Activated CD8-positive, alpha-beta T cell treated with anti-CD3 and anti-CD28 coated beads for 36 hours (primary cell): ENCODE measurements at regions not wholly inside any gene's neighbourhood (a gene's known extent, or its start where the extent isn't known, plus 50 kb on each side); places are given as distances from the start of the nearest gene placed in this dataset.

Experiments used
- ATAC-seq: fragments of 200-7000 bp; cut with Tn5 transposase; one replicate; pipeline ENCODE4 v1.10.0; 2021; ENCODE audit warnings: mild to moderate bottlenecking, moderate library complexity
- CTCF ChIA-PET: fragments of 350-600 bp; sonication (Branson Sonifier 250); formaldehyde crosslinking; loops from one replicate; lab custom pipeline; 2021; ENCODE audit warnings: antibody characterized with exemption; lab: Charles Lee
- POLR2A ChIA-PET: fragments of 350-600 bp; sonication (Branson Sonifier 250); formaldehyde crosslinking; loops from one replicate; lab custom pipeline; 2021; ENCODE audit warnings: antibody characterized with exemption; lab: Charles Lee
- DNase-seq: peaks from one replicate; pipeline ENCODE4 v3.0.0-alpha.2; 2020
- H3K27ac Mint-ChIP-seq: one replicate; pipeline ENCODE4 v1.8.0; 2021; ENCODE audit warnings: mild to moderate bottlenecking, mixed read lengths
- H3K27me3 Mint-ChIP-seq: one replicate; pipeline ENCODE4 v1.8.0; 2021; ENCODE audit warnings: mixed read lengths
- H3K36me3 Mint-ChIP-seq: one replicate; pipeline ENCODE4 v1.8.0; 2021; ENCODE audit warnings: low read depth, mixed read lengths
- H3K4me1 Mint-ChIP-seq: one replicate; pipeline ENCODE4 v1.8.0; 2021; ENCODE audit warnings: low read depth, mixed read lengths
- H3K4me3 Mint-ChIP-seq: one replicate; pipeline ENCODE4 v1.8.0; 2021; ENCODE audit warnings: mild to moderate bottlenecking, moderate library complexity, mixed read lengths
- H3K9me3 Mint-ChIP-seq: one replicate; pipeline ENCODE4 v1.8.0; 2021; ENCODE audit warnings: mixed read lengths
- intact Hi-C: fragments of 100-400 bp; cut with micrococcal nuclease; formaldehyde crosslinking; loops from one replicate; pipeline ENCODE4 v1.10.0; 2022
- TF ChIP-seq, protein P1 (sequence below): fragments of 200-600 bp; IDR thresholded peaks from one replicate; pipeline ENCODE4 v1.8.0; 2022; ENCODE audit warnings: antibody characterized with exemption, mild to moderate bottlenecking

DNA sequence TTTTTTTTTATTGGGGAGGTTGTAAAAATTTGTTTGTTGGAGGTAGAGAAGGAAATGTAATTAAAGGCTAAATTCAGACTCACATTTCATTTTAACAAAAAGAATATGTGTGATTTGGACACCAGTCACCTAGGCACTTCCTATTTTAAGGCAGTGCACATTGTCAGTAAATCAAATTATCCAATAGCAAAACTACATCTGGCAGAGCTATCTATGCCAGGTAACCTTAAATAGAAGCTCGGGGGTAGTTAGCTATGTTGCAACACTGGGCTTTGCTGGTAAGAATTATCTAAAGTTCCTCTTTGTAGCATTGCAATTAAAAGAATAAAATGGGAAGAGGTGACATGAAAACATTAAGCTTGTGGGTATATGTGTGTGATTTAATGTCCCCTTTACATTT lies 1064.4 kb upstream of the ZEB2 start:
- no peak overlapping the region for H3K4me3 Mint-ChIP-seq
- TF ChIP-seq, protein P1, sequence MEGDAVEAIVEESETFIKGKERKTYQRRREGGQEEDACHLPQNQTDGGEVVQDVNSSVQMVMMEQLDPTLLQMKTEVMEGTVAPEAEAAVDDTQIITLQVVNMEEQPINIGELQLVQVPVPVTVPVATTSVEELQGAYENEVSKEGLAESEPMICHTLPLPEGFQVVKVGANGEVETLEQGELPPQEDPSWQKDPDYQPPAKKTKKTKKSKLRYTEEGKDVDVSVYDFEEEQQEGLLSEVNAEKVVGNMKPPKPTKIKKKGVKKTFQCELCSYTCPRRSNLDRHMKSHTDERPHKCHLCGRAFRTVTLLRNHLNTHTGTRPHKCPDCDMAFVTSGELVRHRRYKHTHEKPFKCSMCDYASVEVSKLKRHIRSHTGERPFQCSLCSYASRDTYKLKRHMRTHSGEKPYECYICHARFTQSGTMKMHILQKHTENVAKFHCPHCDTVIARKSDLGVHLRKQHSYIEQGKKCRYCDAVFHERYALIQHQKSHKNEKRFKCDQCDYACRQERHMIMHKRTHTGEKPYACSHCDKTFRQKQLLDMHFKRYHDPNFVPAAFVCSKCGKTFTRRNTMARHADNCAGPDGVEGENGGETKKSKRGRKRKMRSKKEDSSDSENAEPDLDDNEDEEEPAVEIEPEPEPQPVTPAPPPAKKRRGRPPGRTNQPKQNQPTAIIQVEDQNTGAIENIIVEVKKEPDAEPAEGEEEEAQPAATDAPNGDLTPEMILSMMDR: no peak
- ChIA-PET CTCF (no interaction called here), POLR2A (interaction anchor here (0.6 kb wide), 1 partner anchor 211 kb away, joined by 3 read pairs; no protein-coding TSS in a partner anchor)
- no peaks in the 10 kb centered on the region for H3K27me3 Mint-ChIP-seq
- H3K9me3 Mint-ChIP-seq: no peaks in the 10 kb centered on the region
- no peaks in the 10 kb centered on the region for H3K4me1 Mint-ChIP-seq
- H3K27ac Mint-ChIP-seq: no peak overlapping the region
- no peak for DNase-seq
- H3K36me3 Mint-ChIP-seq: no peaks in the 10 kb centered on the region
- intact Hi-C loops: no loop called here
- ATAC-seq: no peak

DNA sequence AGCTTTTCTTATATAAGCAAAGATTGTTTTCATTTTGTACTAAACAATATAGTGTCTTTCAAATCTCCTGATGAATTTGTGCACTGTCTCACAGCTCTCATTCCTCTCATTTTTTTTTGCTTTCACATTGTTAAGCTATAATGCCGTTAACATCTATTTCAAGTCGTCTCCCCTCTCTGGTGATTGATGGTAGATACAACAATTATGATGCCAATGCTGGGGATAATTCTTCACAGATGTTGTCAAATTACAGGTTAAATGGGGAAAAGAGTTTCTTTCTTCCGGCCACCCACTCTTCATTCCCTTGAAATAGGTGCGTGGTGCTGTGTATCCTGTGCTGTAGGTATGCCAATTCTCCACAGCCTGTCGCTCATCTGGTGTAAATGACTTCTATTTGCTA lies 1053.7 kb upstream of the ZEB2 start:
- H3K9me3 Mint-ChIP-seq: no peaks in the 10 kb centered on the region
- ChIA-PET CTCF (no interaction called here), POLR2A (no interaction called here)
- TF ChIP-seq, protein P1: no peak
- H3K36me3 Mint-ChIP-seq: no peaks in the 10 kb centered on the region
- intact Hi-C loops: no loop called here
- H3K4me3 Mint-ChIP-seq: no peak overlapping the region
- no peaks in the 10 kb centered on the region for H3K4me1 Mint-ChIP-seq
- no peak overlapping the region for H3K27ac Mint-ChIP-seq
- DNase-seq (no peak), ATAC-seq (no peak)
- no peaks in the 10 kb centered on the region for H3K27me3 Mint-ChIP-seq

GRCh38 chr2:145572238-145572637 lies 1052.3 kb upstream of the ZEB2 start:
- ATAC-seq (no peak), DNase-seq (no peak)
- ChIA-PET POLR2A (no interaction called here), CTCF (no interaction called here)
- TF ChIP-seq, protein P1: no peak
- Mint-ChIP-seq H3K4me3 (no peak overlapping the region), H3K9me3 (no peaks in the 10 kb centered on the region), H3K36me3 (no peaks in the 10 kb centered on the region), H3K4me1 (no peaks in the 10 kb centered on the region), H3K27me3 (no peaks in the 10 kb centered on the region), H3K27ac (no peak overlapping the region)
- intact Hi-C loops: no loop called here

DNA sequence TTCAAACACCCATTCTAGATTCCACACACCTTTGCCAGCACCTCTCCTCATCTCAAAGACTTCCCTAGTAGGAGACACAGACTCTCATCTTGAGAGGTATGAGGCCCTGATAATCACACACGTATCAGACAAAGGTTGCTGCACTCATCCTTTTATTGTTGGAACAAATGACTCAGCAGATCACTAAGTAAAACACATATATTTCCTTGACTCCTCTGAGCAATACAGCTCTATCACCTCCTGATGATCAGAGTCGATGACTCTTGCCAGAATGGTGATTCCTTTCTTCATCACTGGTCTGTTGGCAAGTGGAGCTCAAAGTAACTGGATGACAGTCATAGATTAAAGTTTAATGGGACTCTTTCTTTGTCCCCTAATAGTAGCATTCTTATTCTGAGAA lies 1049.2 kb upstream of the ZEB2 start:
- Mint-ChIP-seq H3K36me3 (no peaks in the 10 kb centered on the region), H3K9me3 (no peaks in the 10 kb centered on the region), H3K27me3 (no peaks in the 10 kb centered on the region), H3K4me1 (no peaks in the 10 kb centered on the region), H3K4me3 (no peak overlapping the region), H3K27ac (no peak overlapping the region)
- ATAC-seq: no peak
- ChIA-PET CTCF (no interaction called here), POLR2A (no interaction called here)
- no peak for DNase-seq
- TF ChIP-seq, protein P1: no peak
- intact Hi-C loops: no loop called here

DNA sequence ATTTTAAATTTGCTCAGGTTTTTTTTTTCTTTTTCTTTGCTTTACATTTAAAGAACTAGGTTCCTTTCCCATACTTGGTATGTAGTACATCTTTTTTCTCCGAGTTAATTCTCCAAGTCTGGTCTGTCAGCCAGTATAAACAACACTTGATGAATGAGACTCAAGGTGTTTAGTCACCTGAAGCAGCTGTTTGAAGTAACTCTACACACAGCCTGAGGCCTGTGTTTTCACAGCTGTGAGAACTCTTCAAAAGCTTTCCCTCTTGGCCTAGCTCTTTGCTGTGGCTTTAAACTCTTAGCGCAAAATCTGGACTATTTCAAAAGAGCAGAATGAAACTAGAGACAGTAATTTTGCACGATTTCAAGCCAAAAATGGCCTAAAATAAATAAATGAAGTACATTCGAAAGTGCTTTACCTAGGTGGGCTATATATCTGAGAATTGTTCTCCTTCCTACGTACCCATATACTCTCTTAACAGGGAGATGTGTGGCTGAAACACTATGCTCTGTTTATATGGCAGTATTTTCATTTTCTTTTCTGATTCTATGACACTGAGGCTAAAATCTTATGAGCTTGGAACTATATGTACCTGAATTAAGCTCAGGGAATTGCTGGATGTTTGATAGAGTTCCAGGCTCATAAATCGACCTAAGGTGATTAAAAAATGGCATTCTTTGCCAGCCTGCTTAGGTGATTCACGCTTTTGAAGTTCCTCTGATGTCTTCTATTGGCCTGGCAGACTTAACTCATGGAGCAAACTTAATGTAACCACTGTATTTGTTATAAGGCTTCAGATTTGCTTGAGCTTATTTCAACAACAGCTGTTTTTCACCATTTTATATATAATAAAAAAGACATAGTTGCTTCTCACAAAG lies 1044.1 kb upstream of the ZEB2 start:
- ATAC-seq: no peak
- Mint-ChIP-seq H3K27ac (no peak overlapping the region), H3K9me3 (no peaks in the 10 kb centered on the region), H3K27me3 (no peaks in the 10 kb centered on the region), H3K4me3 (no peak overlapping the region), H3K36me3 (no peaks in the 10 kb centered on the region), H3K4me1 (no peaks in the 10 kb centered on the region)
- POLR2A ChIA-PET: no interaction called here
- no peak for DNase-seq
- TF ChIP-seq, protein P1: no peak
- intact Hi-C loops: no loop called here
- CTCF ChIA-PET: no interaction called here
